PFSK-1 (cell line): ENCODE measurements at regions not wholly inside any gene's neighbourhood (a gene's known extent, or its start where the extent isn't known, plus 50 kb on each side); places are given as distances from the start of the nearest gene placed in this dataset.

Source experiments
- POLR2AphosphoS5 ChIP-seq: IDR thresholded peaks from 2 replicates; pipeline ENCODE4 v1.6.1; 2012; ENCODE audit warnings: low read depth, mild to moderate bottlenecking, control low read depth, low read length, moderate library complexity
- SIN3A ChIP-seq: IDR thresholded peaks from 2 replicates; pipeline ENCODE4 v1.6.1; 2012; ENCODE audit warnings: mild to moderate bottlenecking, low read length, moderate library complexity, borderline replicate concordance; ENCODE audit not compliant: insufficient read depth

GRCh38 chr5:126097876-126098275 is 325.3 kb upstream of the GRAMD2B start:
- TF ChIP-seq SIN3A (no peak), POLR2AphosphoS5 (no peak)
